Bronchial epithelial cell (primary cell): ENCODE measurements at regions not wholly inside any gene's neighbourhood (a gene's known extent, or its start where the extent isn't known, plus 50 kb on each side); places are given as distances from the start of the nearest gene placed in this dataset.

Source experiments
- DNase-seq: peaks from one replicate; pipeline ENCODE4 v3.0.0-alpha.2; 2010; ENCODE audit warnings: low read depth
- FAIRE-seq: peaks from 2 replicates; lab custom pipeline; 2011; peaks lifted over from hg19 to GRCh38; lab: Jason Lieb, UNC
- H3K27me3 ChIP-seq: 2 replicates; pipeline ENCODE4 v1.5.1; 2011; ENCODE audit warnings: low read length; ENCODE audit not compliant: control insufficient read depth, insufficient read depth
- H3K36me3 ChIP-seq: 2 replicates; pipeline ENCODE4 v1.5.1; 2011; ENCODE audit warnings: low read length; ENCODE audit not compliant: control insufficient read depth, insufficient read depth
- H3K4me3 ChIP-seq: 2 replicates; pipeline ENCODE4 v1.5.1; 2011; ENCODE audit warnings: mild to moderate bottlenecking, low read depth, low read length, control low read depth
- TF ChIP-seq, protein P1 (sequence below): IDR thresholded peaks from 2 replicates; pipeline ENCODE4 v1.5.1; 2011; ENCODE audit warnings: mild to moderate bottlenecking, moderate library complexity, low read length, control low read depth, inconsistent platforms; ENCODE audit not compliant: insufficient read depth, severe bottlenecking

- DNase-seq: no peak
- TF ChIP-seq, protein P1, sequence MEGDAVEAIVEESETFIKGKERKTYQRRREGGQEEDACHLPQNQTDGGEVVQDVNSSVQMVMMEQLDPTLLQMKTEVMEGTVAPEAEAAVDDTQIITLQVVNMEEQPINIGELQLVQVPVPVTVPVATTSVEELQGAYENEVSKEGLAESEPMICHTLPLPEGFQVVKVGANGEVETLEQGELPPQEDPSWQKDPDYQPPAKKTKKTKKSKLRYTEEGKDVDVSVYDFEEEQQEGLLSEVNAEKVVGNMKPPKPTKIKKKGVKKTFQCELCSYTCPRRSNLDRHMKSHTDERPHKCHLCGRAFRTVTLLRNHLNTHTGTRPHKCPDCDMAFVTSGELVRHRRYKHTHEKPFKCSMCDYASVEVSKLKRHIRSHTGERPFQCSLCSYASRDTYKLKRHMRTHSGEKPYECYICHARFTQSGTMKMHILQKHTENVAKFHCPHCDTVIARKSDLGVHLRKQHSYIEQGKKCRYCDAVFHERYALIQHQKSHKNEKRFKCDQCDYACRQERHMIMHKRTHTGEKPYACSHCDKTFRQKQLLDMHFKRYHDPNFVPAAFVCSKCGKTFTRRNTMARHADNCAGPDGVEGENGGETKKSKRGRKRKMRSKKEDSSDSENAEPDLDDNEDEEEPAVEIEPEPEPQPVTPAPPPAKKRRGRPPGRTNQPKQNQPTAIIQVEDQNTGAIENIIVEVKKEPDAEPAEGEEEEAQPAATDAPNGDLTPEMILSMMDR: no peak
- Histone ChIP-seq H3K4me3 (no peak overlapping the region), H3K36me3 (no peaks in the 10 kb centered on the region), H3K27me3 (no peaks in the 10 kb centered on the region)
- FAIRE-seq: no peak
These were observed 472.8 kb downstream of the TMA16 start for GRCh38 chr4:163967263-163967662.

GRCh38 chr4:163967710-163968109 is 473.2 kb downstream of the TMA16 start:
- TF ChIP-seq, protein P1: no peak
- DNase-seq (no peak), FAIRE-seq (no peak)
- Histone ChIP-seq H3K4me3 (no peak overlapping the region), H3K36me3 (no peaks in the 10 kb centered on the region), H3K27me3 (no peaks in the 10 kb centered on the region)

DNA sequence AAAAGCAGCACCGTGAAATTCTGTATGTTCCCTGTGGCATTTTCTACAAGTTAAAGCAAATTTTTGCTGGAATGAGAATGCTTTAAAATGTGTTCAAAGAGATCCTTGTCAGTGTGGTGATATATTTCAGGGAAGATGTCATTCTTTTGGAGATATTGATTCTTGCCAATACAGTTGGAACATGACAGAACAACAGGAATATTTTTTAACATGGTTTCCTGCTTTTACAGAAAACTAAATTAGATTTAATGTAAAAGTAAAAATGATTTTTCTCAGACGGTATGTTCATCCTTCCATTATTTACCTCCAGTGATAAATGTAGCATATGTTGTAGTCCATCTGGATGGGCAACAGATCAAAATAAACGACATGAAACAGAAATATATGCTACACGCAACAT is 474.8 kb downstream of the TMA16 start:
- DNase-seq (no peak), FAIRE-seq (no peak)
- Histone ChIP-seq H3K4me3 (no peak overlapping the region), H3K27me3 (no peaks in the 10 kb centered on the region), H3K36me3 (no peaks in the 10 kb centered on the region)
- TF ChIP-seq, protein P1: no peak

- FAIRE-seq (no peak), DNase-seq (no peak)
- Histone ChIP-seq H3K4me3 (no peak overlapping the region), H3K36me3 (no peaks in the 10 kb centered on the region), H3K27me3 (no peaks in the 10 kb centered on the region)
- TF ChIP-seq, protein P1: no peak
These were observed 482.1 kb downstream of the TMA16 start for GRCh38 chr4:163976588-163976987.

DNA sequence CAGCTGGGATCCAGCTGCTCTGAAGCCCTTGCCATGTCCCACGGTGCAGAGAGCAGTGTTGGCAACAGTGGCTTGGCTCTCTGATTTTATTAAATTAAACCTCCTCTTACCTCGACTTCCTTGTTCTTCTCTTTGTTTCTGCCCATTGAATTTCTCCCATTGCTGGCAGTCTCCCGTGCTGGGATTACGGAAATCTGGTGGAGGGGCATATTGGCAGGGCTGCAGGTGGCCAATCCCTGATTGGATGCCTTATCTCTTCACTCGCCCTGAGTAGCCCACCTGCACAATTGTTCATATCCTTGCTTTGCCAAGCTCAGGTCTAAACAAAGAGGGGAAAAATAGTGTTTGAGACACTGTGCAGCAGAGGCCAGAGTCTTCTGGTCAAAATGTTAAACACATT is 493.9 kb downstream of the TMA16 start:
- DNase-seq: no peak
- TF ChIP-seq, protein P1: no peak
- no peak overlapping the region for H3K4me3 ChIP-seq
- H3K27me3 ChIP-seq: no peaks in the 10 kb centered on the region
- FAIRE-seq: no peak
- no peaks in the 10 kb centered on the region for H3K36me3 ChIP-seq

- Histone ChIP-seq H3K36me3 (no peaks in the 10 kb centered on the region), H3K4me3 (no peak overlapping the region), H3K27me3 (no peaks in the 10 kb centered on the region)
- FAIRE-seq (no peak), DNase-seq (no peak)
- TF ChIP-seq, protein P1: no peak
These were observed 494.4 kb downstream of the TMA16 start for GRCh38 chr4:163988865-163989264.
